ENCODE measurements at regions not wholly inside any gene's neighbourhood (a gene's known extent, or its start where the extent isn't known, plus 50 kb on each side); places are given as distances from the start of the nearest gene placed in this dataset.

GRCh38 chr2:15850534-15850933, 89.8 kb upstream of the MYCN start:
- H3K4me3 ChIP-seq: no peak overlapping the region
- 96% methylated on average over 1 of the region's 1 CpG for WGBS
- DNase-seq (ENCODE audit: extremely low spot score): no peak
- H3K27ac ChIP-seq (replicated peaks in 1 of 4): no peak overlapping the region
- no peaks in the 10 kb centered on the region for H3K27me3 ChIP-seq
- no peaks in the 10 kb centered on the region for H3K4me1 ChIP-seq
- no peak for TF ChIP-seq POLR2AphosphoS5 (IDR thresholded peaks at IDR 0.05)
- no peak for TF ChIP-seq CTCF (IDR thresholded peaks at IDR 0.05)
- TF ChIP-seq POLR2A (IDR thresholded peaks at IDR 0.05; ENCODE audit: low read depth): no peak
- no peak for TF ChIP-seq EP300 (IDR thresholded peaks at IDR 0.05)
- intact Hi-C loops (cut with DNase I): no loop called here
- no peaks in the 10 kb centered on the region for H3K36me3 ChIP-seq
- H3K9me3 ChIP-seq: peaks cover 0 to 8% (median 4%) of the 10 kb centered on the region in 4 donors

GRCh38 chr2:15851076-15851693, 89.2 kb upstream of the MYCN start:
- TF ChIP-seq POLR2AphosphoS5 (IDR thresholded peaks at IDR 0.05): no peak
- no peak for TF ChIP-seq CTCF (IDR thresholded peaks at IDR 0.05)
- TF ChIP-seq EP300 (IDR thresholded peaks at IDR 0.05): no peak
- no peak for TF ChIP-seq POLR2A (IDR thresholded peaks at IDR 0.05; ENCODE audit: low read depth)
- peaks cover 0 to 8% (median 4%) of the 10 kb centered on the region in 4 donors for H3K9me3 ChIP-seq
- no peak overlapping the region for H3K27ac ChIP-seq (replicated peaks in 1 of 4)
- H3K36me3 ChIP-seq: no peaks in the 10 kb centered on the region
- intact Hi-C loops (cut with DNase I): no loop called here
- whole genome bisulfite sequencing: 88% methylated on average over 10 of the region's 10 CpGs
- no peak overlapping the region for H3K4me3 ChIP-seq
- H3K27me3 ChIP-seq: no peaks in the 10 kb centered on the region
- no peak for DNase-seq (ENCODE audit: extremely low spot score)
- H3K4me1 ChIP-seq: no peaks in the 10 kb centered on the region

- intact Hi-C loops (cut with DNase I): no loop called here
- Histone ChIP-seq H3K4me1 (no peaks in the 10 kb centered on the region), H3K27me3 (peaks cover 0 to 8% (median 0%) of the 10 kb centered on the region in 4 donors), H3K9me3 (peaks cover 0 to 8% (median 4%) of the 10 kb centered on the region in 4 donors), H3K36me3 (no peaks in the 10 kb centered on the region), H3K27ac (replicated peaks in 1 of 4) (no peak overlapping the region), H3K4me3 (no peak overlapping the region)
- no peak for DNase-seq (ENCODE audit: extremely low spot score)
- TF ChIP-seq POLR2AphosphoS5 (IDR thresholded peaks at IDR 0.05): no peak
- TF ChIP-seq CTCF (IDR thresholded peaks at IDR 0.05): no peak
- TF ChIP-seq POLR2A (IDR thresholded peaks at IDR 0.05; ENCODE audit: low read depth): no peak
- no peak for TF ChIP-seq EP300 (IDR thresholded peaks at IDR 0.05)
- WGBS: 78% methylated on average over 2 of the region's 2 CpGs
These were observed 87.5 kb upstream of the MYCN start for GRCh38 chr2:15852811-15853210.

GRCh38 chr2:15853903-15854302, 86.4 kb upstream of the MYCN start:
- DNase-seq (ENCODE audit: extremely low spot score): no peak
- no peaks in the 10 kb centered on the region for H3K4me1 ChIP-seq
- no peak for TF ChIP-seq EP300 (IDR thresholded peaks at IDR 0.05)
- no peak for TF ChIP-seq POLR2A (IDR thresholded peaks at IDR 0.05; ENCODE audit: low read depth)
- no peak for TF ChIP-seq POLR2AphosphoS5 (IDR thresholded peaks at IDR 0.05)
- TF ChIP-seq CTCF (IDR thresholded peaks at IDR 0.05): no peak
- peaks cover 0 to 8% (median 0%) of the 10 kb centered on the region in 4 donors for H3K27me3 ChIP-seq
- no peaks in the 10 kb centered on the region for H3K36me3 ChIP-seq
- intact Hi-C loops (cut with DNase I): no loop called here
- H3K27ac ChIP-seq (replicated peaks in 1 of 4): no peak overlapping the region
- peaks cover 0 to 8% (median 4%) of the 10 kb centered on the region in 4 donors for H3K9me3 ChIP-seq
- WGBS: 58% methylated on average over 3 of the region's 3 CpGs
- H3K4me3 ChIP-seq: no peak overlapping the region

- no peaks in the 10 kb centered on the region for H3K36me3 ChIP-seq
- H3K27me3 ChIP-seq: peaks cover 0 to 8% (median 0%) of the 10 kb centered on the region in 4 donors
- H3K27ac ChIP-seq (replicated peaks in 1 of 4): no peak overlapping the region
- no peak for DNase-seq (ENCODE audit: extremely low spot score)
- H3K9me3 ChIP-seq: no peaks in the 10 kb centered on the region
- H3K4me3 ChIP-seq: no peak overlapping the region
- no peaks in the 10 kb centered on the region for H3K4me1 ChIP-seq
- TF ChIP-seq POLR2AphosphoS5 (IDR thresholded peaks at IDR 0.05) (no peak), EP300 (IDR thresholded peaks at IDR 0.05) (no peak), CTCF (IDR thresholded peaks at IDR 0.05) (no peak), POLR2A (IDR thresholded peaks at IDR 0.05; ENCODE audit: low read depth) (no peak)
- intact Hi-C loops (cut with DNase I): no loop called here
These were observed 84.5 kb upstream of the MYCN start for GRCh38 chr2:15855766-15856260.

All from esophagus muscularis mucosa (tissue), 4 donors.